Panc1 (cell line): ENCODE measurements at regions not wholly inside any gene's neighbourhood (a gene's known extent, or its start where the extent isn't known, plus 50 kb on each side); places are given as distances from the start of the nearest gene placed in this dataset.

Experiments used
- ATAC-seq: fragments of 200-7000 bp; cut with Tn5 transposase; 2 replicates; pipeline ENCODE4 v1.9.1; 2020; ENCODE audit warnings: mild to moderate bottlenecking, moderate library complexity
- BruUV-seq: library from RNA; stranded (reverse); fragments of 400-500 nt; replicated peaks from 2 replicates; lab custom pipeline; 2021; lab: Mats Ljungman, UMichigan
- CTCF ChIA-PET: fragments of 300-600 bp; sonication (Branson Sonifier 250); formaldehyde crosslinking; loops from one replicate; lab custom pipeline; 2022; ENCODE audit warnings: antibody characterized with exemption; lab: Charles Lee
- POLR2A ChIA-PET: fragments of 300-600 bp; sonication (Branson Sonifier 250); formaldehyde crosslinking; loops from one replicate; lab custom pipeline; 2022; ENCODE audit warnings: antibody characterized with exemption; lab: Charles Lee
- DNase-seq: peaks from one replicate; pipeline ENCODE4 v3.0.0-alpha.2; 2010; ENCODE audit warnings: low read depth, low spot score
- H3K27ac ChIP-seq: 2 replicates; pipeline ENCODE4 v1.5.1; 2011; ENCODE audit warnings: mild to moderate bottlenecking, low read length, inconsistent platforms
- H3K27me3 ChIP-seq: fragments of 200-500 bp; sonication (Bioruptor generic); 2 replicates; pipeline ENCODE4 v1.6.0; 2014; ENCODE audit warnings: low read length, inconsistent platforms; ENCODE audit not compliant: control insufficient read depth, insufficient read depth
- H3K36me3 ChIP-seq: fragments of 200-500 bp; sonication (Bioruptor generic); 2 replicates; pipeline ENCODE4 v1.5.1; 2014; ENCODE audit warnings: inconsistent platforms, mild to moderate bottlenecking, low read length, moderate library complexity; ENCODE audit not compliant: control insufficient read depth, insufficient read depth
- H3K4me1 ChIP-seq: 2 replicates; pipeline ENCODE4 v1.5.1; 2011; ENCODE audit warnings: inconsistent platforms, mild to moderate bottlenecking, low read length, moderate library complexity; ENCODE audit not compliant: control insufficient read depth, insufficient read depth
- H3K4me3 ChIP-seq, 2 experiments: 2 replicates each; pipeline ENCODE4 v1.5.1; 2011 to 2012; ENCODE audit warnings: low read depth in 2 of 2, low read length in 2 of 2, mild to moderate bottlenecking in 2 of 2, inconsistent platforms in 1 of 2, moderate library complexity in 1 of 2
- H3K9me3 ChIP-seq: fragments of 200-500 bp; sonication (Bioruptor generic); 2 replicates; pipeline ENCODE4 v1.5.1; 2014; ENCODE audit warnings: low read depth, mild to moderate bottlenecking, inconsistent platforms, low read length, moderate library complexity; ENCODE audit not compliant: control insufficient read depth, insufficient read depth
- POLR2AphosphoS5 ChIP-seq: IDR thresholded peaks from 2 replicates; pipeline ENCODE4 v1.6.1; 2012; ENCODE audit warnings: mild to moderate bottlenecking, low read depth, low read length, moderate library complexity
- SIN3A ChIP-seq: IDR thresholded peaks from 2 replicates; pipeline ENCODE4 v1.6.1; 2012; ENCODE audit warnings: low read depth, mild to moderate bottlenecking, low read length, moderate library complexity, borderline replicate concordance; ENCODE audit not compliant: insufficient read depth
- TCF7L2 ChIP-seq: IDR thresholded peaks from 2 replicates; pipeline ENCODE4 v1.6.1; 2011; ENCODE audit warnings: mild to moderate bottlenecking, low read depth, low read length, inconsistent platforms
- in situ Hi-C: cut with HindIII; loops from 2 replicates; pipeline ENCODE4 v1.10.0; 2016; ENCODE audit warnings: low sequenced_read_pairs, low pct_unique_long_range_greater_than_20kb
- intact Hi-C: fragments of 100-400 bp; cut with micrococcal nuclease; formaldehyde crosslinking; loops from one replicate; pipeline ENCODE4 v1.10.0; 2022; ENCODE audit not compliant: unreplicated experiment
- TF ChIP-seq, protein P1 (sequence below): fragments of 450-650 bp; IDR thresholded peaks from 2 replicates; pipeline ENCODE4 v1.5.1; 2017; ENCODE audit warnings: mild to moderate bottlenecking
- TF ChIP-seq, protein P2 (sequence below), 2 experiments: IDR thresholded peaks; 2 replicates each; pipeline ENCODE4 v1.6.1; 2011 to 2012; ENCODE audit warnings: low read depth in 2 of 2, control low read depth in 1 of 2, low read length in 1 of 2, mild to moderate bottlenecking in 1 of 2, moderate library complexity in 1 of 2; ENCODE audit not compliant: insufficient read depth in 1 of 2

DNA sequence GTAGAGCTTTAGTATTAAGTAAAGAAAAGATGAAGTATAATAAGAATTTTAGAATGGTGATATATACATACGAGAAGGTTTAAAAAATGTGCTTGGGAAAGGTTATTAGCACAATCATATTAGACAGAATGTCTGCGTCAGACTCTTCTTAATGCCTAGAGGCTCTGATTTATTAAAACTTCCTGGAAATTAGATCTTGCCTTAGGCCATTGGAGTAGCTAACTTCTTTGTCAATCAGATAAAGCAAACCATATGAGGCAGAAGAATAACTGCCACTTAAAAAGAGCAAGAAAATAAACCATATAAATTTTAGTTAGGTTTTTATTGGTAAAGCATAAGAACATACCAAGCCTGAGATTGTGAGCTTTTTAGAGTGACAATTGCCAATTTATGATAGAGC lies 309.1 kb downstream of the TLL1 start:
- no peak for TF ChIP-seq TCF7L2
- TF ChIP-seq, protein P1, sequence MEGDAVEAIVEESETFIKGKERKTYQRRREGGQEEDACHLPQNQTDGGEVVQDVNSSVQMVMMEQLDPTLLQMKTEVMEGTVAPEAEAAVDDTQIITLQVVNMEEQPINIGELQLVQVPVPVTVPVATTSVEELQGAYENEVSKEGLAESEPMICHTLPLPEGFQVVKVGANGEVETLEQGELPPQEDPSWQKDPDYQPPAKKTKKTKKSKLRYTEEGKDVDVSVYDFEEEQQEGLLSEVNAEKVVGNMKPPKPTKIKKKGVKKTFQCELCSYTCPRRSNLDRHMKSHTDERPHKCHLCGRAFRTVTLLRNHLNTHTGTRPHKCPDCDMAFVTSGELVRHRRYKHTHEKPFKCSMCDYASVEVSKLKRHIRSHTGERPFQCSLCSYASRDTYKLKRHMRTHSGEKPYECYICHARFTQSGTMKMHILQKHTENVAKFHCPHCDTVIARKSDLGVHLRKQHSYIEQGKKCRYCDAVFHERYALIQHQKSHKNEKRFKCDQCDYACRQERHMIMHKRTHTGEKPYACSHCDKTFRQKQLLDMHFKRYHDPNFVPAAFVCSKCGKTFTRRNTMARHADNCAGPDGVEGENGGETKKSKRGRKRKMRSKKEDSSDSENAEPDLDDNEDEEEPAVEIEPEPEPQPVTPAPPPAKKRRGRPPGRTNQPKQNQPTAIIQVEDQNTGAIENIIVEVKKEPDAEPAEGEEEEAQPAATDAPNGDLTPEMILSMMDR = no peak
- TF ChIP-seq POLR2AphosphoS5 = no peak
- no peak for TF ChIP-seq SIN3A
- TF ChIP-seq, protein P2, sequence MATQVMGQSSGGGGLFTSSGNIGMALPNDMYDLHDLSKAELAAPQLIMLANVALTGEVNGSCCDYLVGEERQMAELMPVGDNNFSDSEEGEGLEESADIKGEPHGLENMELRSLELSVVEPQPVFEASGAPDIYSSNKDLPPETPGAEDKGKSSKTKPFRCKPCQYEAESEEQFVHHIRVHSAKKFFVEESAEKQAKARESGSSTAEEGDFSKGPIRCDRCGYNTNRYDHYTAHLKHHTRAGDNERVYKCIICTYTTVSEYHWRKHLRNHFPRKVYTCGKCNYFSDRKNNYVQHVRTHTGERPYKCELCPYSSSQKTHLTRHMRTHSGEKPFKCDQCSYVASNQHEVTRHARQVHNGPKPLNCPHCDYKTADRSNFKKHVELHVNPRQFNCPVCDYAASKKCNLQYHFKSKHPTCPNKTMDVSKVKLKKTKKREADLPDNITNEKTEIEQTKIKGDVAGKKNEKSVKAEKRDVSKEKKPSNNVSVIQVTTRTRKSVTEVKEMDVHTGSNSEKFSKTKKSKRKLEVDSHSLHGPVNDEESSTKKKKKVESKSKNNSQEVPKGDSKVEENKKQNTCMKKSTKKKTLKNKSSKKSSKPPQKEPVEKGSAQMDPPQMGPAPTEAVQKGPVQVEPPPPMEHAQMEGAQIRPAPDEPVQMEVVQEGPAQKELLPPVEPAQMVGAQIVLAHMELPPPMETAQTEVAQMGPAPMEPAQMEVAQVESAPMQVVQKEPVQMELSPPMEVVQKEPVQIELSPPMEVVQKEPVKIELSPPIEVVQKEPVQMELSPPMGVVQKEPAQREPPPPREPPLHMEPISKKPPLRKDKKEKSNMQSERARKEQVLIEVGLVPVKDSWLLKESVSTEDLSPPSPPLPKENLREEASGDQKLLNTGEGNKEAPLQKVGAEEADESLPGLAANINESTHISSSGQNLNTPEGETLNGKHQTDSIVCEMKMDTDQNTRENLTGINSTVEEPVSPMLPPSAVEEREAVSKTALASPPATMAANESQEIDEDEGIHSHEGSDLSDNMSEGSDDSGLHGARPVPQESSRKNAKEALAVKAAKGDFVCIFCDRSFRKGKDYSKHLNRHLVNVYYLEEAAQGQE (IDR thresholded peaks at IDR 0.05; ENCODE audit: insufficient read depth in 1 of 2, low read depth in 2 of 2, low read length in 1 of 2) = no peak
- H3K27ac ChIP-seq = no peak overlapping the region
- in situ Hi-C loops (no loop called here), intact Hi-C loops (no loop called here)
- CTCF ChIA-PET = no interaction called here
- BruUV-seq = no TSS peak
- H3K9me3 ChIP-seq = no peaks in the 10 kb centered on the region
- POLR2A ChIA-PET = no interaction called here
- H3K27me3 ChIP-seq = no peaks in the 10 kb centered on the region
- no peaks in the 10 kb centered on the region for H3K4me1 ChIP-seq
- DNase-seq (no peak), ATAC-seq (no peak)
- H3K36me3 ChIP-seq = no peaks in the 10 kb centered on the region
- no peak overlapping the region for H3K4me3 ChIP-seq

DNA sequence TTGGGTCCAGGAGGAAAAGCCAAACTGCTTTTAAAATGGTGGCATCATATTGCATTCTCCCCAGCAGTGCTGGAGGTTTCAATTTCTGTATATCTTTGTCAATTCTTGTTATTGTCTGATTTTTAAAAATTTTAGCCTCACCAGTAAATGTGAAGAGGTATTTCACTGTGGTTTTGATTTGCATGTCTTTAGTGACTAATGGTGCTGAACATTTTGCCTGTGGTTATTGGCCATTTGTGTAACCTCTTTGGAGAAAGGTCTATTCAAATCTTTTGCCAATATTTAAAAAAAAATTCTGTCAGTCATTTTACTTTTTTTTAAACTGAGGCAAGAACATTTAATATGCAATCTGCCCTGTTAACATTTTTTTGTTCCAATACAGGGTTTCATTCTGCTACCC lies 322.1 kb downstream of the TLL1 start:
- ATAC-seq (no peak), DNase-seq (no peak)
- H3K4me1 ChIP-seq = no peaks in the 10 kb centered on the region
- H3K36me3 ChIP-seq = no peaks in the 10 kb centered on the region
- no peak overlapping the region for H3K27ac ChIP-seq
- ChIA-PET CTCF (no interaction called here), POLR2A (no interaction called here)
- no peak for TF ChIP-seq TCF7L2
- no peak for TF ChIP-seq SIN3A
- TF ChIP-seq POLR2AphosphoS5 = no peak
- TF ChIP-seq, protein P1 = no peak
- TF ChIP-seq, protein P2 (IDR thresholded peaks at IDR 0.05; ENCODE audit: insufficient read depth in 1 of 2, low read depth in 2 of 2, low read length in 1 of 2) = no peak
- in situ Hi-C loops (no loop called here), intact Hi-C loops (no loop called here)
- H3K27me3 ChIP-seq = no peaks in the 10 kb centered on the region
- no peak overlapping the region for H3K4me3 ChIP-seq
- no peaks in the 10 kb centered on the region for H3K9me3 ChIP-seq
- BruUV-seq = no TSS peak
